Mesodermal cell (in vitro differentiated cells): ENCODE measurements at regions not wholly inside any gene's neighbourhood (a gene's known extent, or its start where the extent isn't known, plus 50 kb on each side); places are given as distances from the start of the nearest gene placed in this dataset.

Experiments
- H3K27ac ChIP-seq: 2 replicates; pipeline ENCODE4 v1.7.0; 2013; ENCODE audit warnings: mild to moderate bottlenecking, low read depth, low read length, moderate library complexity; ENCODE audit not compliant: severe bottlenecking
- H3K36me3 ChIP-seq: 2 replicates; pipeline ENCODE4 v1.7.1; 2013; ENCODE audit warnings: mild to moderate bottlenecking, low read length, moderate library complexity; ENCODE audit not compliant: control insufficient read depth, insufficient read depth
- H3K4me1 ChIP-seq: one replicate; pipeline ENCODE4 v1.7.1; 2013; ENCODE audit warnings: mild to moderate bottlenecking, low read length; ENCODE audit not compliant: insufficient read depth, control insufficient read depth, poor library complexity, severe bottlenecking
- H3K4me3 ChIP-seq: 2 replicates; pipeline ENCODE4 v1.7.0; 2013; ENCODE audit warnings: low read length, control low read depth, mild to moderate bottlenecking; ENCODE audit not compliant: insufficient read depth, poor library complexity, severe bottlenecking; ENCODE audit errors: extremely low read depth
- H3K9me3 ChIP-seq: 2 replicates; pipeline ENCODE4 v1.7.1; 2013; ENCODE audit warnings: mild to moderate bottlenecking, low read length, moderate library complexity; ENCODE audit not compliant: control insufficient read depth
- WGBS, 2 experiments: methylation state at CpG; one replicate each; pipeline ENCODE4 v1.1.5; 2013; ENCODE audit warnings: missing lambda C conversion rate in 2 of 2; ENCODE audit not compliant: insufficient coverage in 2 of 2; 5-methylcytosine and 5-hydroxymethylcytosine counted together

DNA sequence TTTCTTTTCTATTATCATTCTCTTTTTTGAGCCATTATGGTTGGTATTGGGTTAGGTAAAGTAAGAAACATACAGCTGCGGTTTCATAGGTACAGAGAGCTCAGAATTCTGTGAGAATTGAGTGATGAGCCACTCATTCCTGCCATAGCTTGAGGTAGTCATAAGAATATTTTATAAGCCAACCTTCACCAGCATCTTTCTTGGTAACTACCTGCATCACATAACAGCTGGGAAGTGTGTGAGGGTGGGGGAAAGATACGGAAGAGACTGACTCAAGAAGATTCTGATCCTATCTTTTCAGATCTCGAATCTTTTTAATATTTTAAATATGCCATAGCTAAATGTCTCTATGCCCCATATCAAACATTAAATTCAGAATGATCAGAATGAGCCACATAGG is 313.8 kb upstream of the DDX18 start:
- Histone ChIP-seq H3K9me3 (no peaks in the 10 kb centered on the region), H3K36me3 (no peaks in the 10 kb centered on the region), H3K4me3 (no peak overlapping the region), H3K4me1 (no peaks in the 10 kb centered on the region), H3K27ac (no peak overlapping the region)
- WGBS, 2 experiments, result no CpG with 5 or more reads among the region's 3 CpGs

DNA sequence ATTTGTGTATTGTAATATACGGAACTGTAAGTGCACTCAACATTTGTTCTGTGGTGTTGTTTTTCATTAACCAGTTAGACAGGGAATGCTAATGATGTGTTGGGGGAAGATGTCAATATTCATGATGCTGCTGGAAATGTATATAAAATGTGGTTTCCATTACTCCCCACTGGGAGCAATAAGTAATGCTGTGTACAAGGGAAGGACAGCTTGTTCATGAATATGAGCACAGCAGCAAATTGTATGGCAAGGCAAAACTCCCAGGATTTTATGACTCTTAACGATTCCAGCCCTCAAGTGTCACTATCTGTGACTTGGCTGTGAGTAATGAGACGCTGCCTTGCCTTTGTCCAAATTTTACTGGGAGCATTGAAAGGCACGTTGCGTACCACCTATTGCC is 312.4 kb upstream of the DDX18 start:
- WGBS, 2 experiments, result 88 to 93% methylated on average over 5 of the region's 5 CpGs
- Histone ChIP-seq H3K4me1 (no peaks in the 10 kb centered on the region), H3K27ac (no peak overlapping the region), H3K4me3 (no peak overlapping the region), H3K36me3 (no peaks in the 10 kb centered on the region), H3K9me3 (no peaks in the 10 kb centered on the region)

DNA sequence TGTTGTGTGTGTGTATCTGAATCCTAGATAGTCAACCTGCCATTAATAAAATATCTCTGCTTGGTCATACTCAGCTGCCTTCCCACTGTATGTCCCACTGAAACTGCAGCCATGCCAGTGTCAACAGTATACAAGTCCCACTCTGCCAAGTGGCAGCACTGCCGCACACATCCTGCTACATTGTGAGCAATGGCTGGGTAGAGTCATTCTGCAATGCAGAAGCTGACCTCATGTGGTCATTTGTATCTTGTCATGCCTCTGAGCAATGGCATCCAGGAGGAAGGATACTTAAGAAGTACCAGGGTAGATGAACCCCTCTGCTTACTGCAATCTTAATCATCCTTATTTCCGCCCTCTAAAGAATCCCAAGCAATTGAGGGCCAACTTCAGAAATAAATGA is 302.2 kb upstream of the DDX18 start:
- Histone ChIP-seq H3K4me3 (no peak overlapping the region), H3K4me1 (no peaks in the 10 kb centered on the region), H3K27ac (no peak overlapping the region), H3K9me3 (no peaks in the 10 kb centered on the region), H3K36me3 (no peaks in the 10 kb centered on the region)
- WGBS, 2 experiments, result 100% methylated on average over 1 of the region's 2 CpGs; no CpG with 5 or more reads in 1 of the 2 experiments

DNA sequence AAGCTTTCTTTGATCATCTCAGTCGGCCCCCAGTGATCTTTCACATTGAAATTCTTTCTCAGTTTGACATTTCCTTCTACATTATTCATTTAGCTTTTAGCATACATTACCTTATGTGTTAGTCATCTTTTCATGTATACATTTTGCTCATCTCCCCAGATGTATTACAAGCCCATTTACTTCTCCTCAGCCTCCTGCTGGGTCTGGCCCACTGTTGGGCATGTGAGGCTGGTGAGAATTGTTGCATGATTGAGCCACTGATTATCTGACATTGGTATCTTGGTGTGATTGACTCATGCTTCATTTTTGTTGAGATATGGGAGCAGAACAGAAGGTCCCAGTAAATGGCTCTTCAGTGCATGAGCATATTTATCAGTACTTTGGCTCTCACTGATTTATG is 300.1 kb upstream of the DDX18 start:
- H3K36me3 ChIP-seq, result no peaks in the 10 kb centered on the region
- no peaks in the 10 kb centered on the region for H3K4me1 ChIP-seq
- WGBS, 2 experiments, result 60% methylated on average over 1 of the region's 1 CpG; no CpG with 5 or more reads in 1 of the 2 experiments
- no peak overlapping the region for H3K4me3 ChIP-seq
- H3K9me3 ChIP-seq, result no peaks in the 10 kb centered on the region
- no peak overlapping the region for H3K27ac ChIP-seq

- Histone ChIP-seq H3K36me3 (no peaks in the 10 kb centered on the region), H3K27ac (no peak overlapping the region), H3K4me1 (no peaks in the 10 kb centered on the region), H3K9me3 (no peaks in the 10 kb centered on the region), H3K4me3 (no peak overlapping the region)
- 40 to 100% methylated on average over 1 of the region's 1 CpG for WGBS, 2 experiments
Observed at GRCh38 chr2:117519238-117519637, 295.3 kb upstream of the DDX18 start.

GRCh38 chr2:117519721-117520120 is 294.8 kb upstream of the DDX18 start:
- Histone ChIP-seq H3K27ac (no peak overlapping the region), H3K4me3 (no peak overlapping the region), H3K9me3 (no peaks in the 10 kb centered on the region), H3K36me3 (no peaks in the 10 kb centered on the region), H3K4me1 (no peaks in the 10 kb centered on the region)

GRCh38 chr2:117523267-117523666 is 291.2 kb upstream of the DDX18 start:
- no peaks in the 10 kb centered on the region for H3K36me3 ChIP-seq
- WGBS, 2 experiments, result 87 to 100% methylated on average over 2 of the region's 2 CpGs
- H3K27ac ChIP-seq, result no peak overlapping the region
- H3K9me3 ChIP-seq, result no peaks in the 10 kb centered on the region
- no peaks in the 10 kb centered on the region for H3K4me1 ChIP-seq
- no peak overlapping the region for H3K4me3 ChIP-seq

GRCh38 chr2:117523711-117524238 is 290.7 kb upstream of the DDX18 start:
- no peaks in the 10 kb centered on the region for H3K9me3 ChIP-seq
- no peak overlapping the region for H3K27ac ChIP-seq
- H3K36me3 ChIP-seq, result no peaks in the 10 kb centered on the region
- H3K4me3 ChIP-seq, result no peak overlapping the region
- 100% methylated on average over 1 of the region's 1 CpG for WGBS, 2 experiments
- no peaks in the 10 kb centered on the region for H3K4me1 ChIP-seq

- Histone ChIP-seq H3K27ac (no peak overlapping the region), H3K9me3 (no peaks in the 10 kb centered on the region), H3K4me1 (no peaks in the 10 kb centered on the region), H3K4me3 (no peak overlapping the region), H3K36me3 (no peaks in the 10 kb centered on the region)
- WGBS, 2 experiments, result 54 to 56% methylated on average over 2 of the region's 2 CpGs
Observed at GRCh38 chr2:117536139-117536538, 278.4 kb upstream of the DDX18 start.

- 74 to 94% methylated on average over 4 of the region's 4 CpGs for WGBS, 2 experiments
Observed at GRCh38 chr2:117537032-117537431, 277.5 kb upstream of the DDX18 start.

DNA sequence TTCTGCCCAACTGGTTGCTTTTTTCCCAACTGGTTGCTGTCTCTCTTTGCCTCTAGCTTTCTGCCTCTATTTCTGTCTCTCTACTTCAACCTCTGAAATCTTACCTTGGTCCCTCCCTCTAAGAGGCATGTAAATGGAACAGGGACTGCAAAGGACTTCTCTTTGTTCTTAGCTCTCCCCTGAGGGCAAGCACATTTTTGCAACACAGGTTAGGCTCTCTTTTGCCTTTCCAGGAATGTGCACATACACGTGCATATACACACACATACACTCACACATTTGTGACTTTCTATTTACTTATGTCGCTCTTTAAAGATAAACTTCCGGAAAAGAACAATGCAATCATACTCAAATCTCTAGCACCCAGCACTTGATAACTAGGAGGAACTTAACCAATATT is 262.6 kb upstream of the DDX18 start:
- Histone ChIP-seq H3K27ac (no peak overlapping the region), H3K4me1 (no peaks in the 10 kb centered on the region), H3K36me3 (no peaks in the 10 kb centered on the region), H3K4me3 (no peak overlapping the region), H3K9me3 (no peaks in the 10 kb centered on the region)
- 0 to 57% methylated on average over 1 to 2 of the region's 3 CpGs for WGBS, 2 experiments

More at GRCh38 chr2:117537032-117537431, 277.5 kb upstream of the DDX18 start:
- H3K36me3 ChIP-seq, result no peaks in the 10 kb centered on the region
- no peak overlapping the region for H3K4me3 ChIP-seq
- no peaks in the 10 kb centered on the region for H3K9me3 ChIP-seq
- H3K4me1 ChIP-seq, result no peaks in the 10 kb centered on the region
- H3K27ac ChIP-seq, result no peak overlapping the region
